PFSK-1 (cell line): ENCODE measurements at regions not wholly inside any gene's neighbourhood (a gene's known extent, or its start where the extent isn't known, plus 50 kb on each side); places are given as distances from the start of the nearest gene placed in this dataset.

Experiments
- FOXP2 ChIP-seq: optimal IDR thresholded peaks from 2 replicates; pipeline ENCODE3; 2011; ENCODE audit warnings: borderline replicate concordance, control low read depth, inconsistent platforms; ENCODE audit not compliant: insufficient read depth; ENCODE audit errors: extremely low read length, extremely low read depth
- POLR2AphosphoS5 ChIP-seq: IDR thresholded peaks from 2 replicates; pipeline ENCODE4 v1.6.1; 2012; ENCODE audit warnings: low read depth, mild to moderate bottlenecking, control low read depth, low read length, moderate library complexity
- REST ChIP-seq, 2 experiments: IDR thresholded peaks; 2 replicates each; pipeline versions ENCODE4 v1.6.1 to v1.8.0; 2011 to 2012; ENCODE audit warnings: low read depth in 2 of 2, low read length in 2 of 2, control low read depth in 1 of 2, inconsistent platforms in 1 of 2, mild to moderate bottlenecking in 1 of 2, moderate library complexity in 1 of 2; ENCODE audit not compliant: insufficient read depth in 1 of 2
- SIN3A ChIP-seq: IDR thresholded peaks from 2 replicates; pipeline ENCODE4 v1.6.1; 2012; ENCODE audit warnings: mild to moderate bottlenecking, low read length, moderate library complexity, borderline replicate concordance; ENCODE audit not compliant: insufficient read depth
- TAF1 ChIP-seq: IDR thresholded peaks from 2 replicates; pipeline ENCODE4 v1.6.1; 2012; ENCODE audit warnings: low read length, control low read depth, borderline replicate concordance; ENCODE audit not compliant: insufficient read depth

- TF ChIP-seq SIN3A, result no peak
- TF ChIP-seq POLR2AphosphoS5, result no peak
- no peak for TF ChIP-seq TAF1
- TF ChIP-seq REST (IDR thresholded peaks at IDR 0.05; ENCODE audit: insufficient read depth in 1 of 2, low read depth in 2 of 2, low read length in 2 of 2), result no peak
- no peak for TF ChIP-seq FOXP2
Measured at GRCh38 chr3:111314898-111315297, 227.1 kb upstream of the CD96 start.

- no peak for TF ChIP-seq REST (IDR thresholded peaks at IDR 0.05; ENCODE audit: insufficient read depth in 1 of 2, low read depth in 2 of 2, low read length in 2 of 2)
- TF ChIP-seq SIN3A, result no peak
- TF ChIP-seq TAF1, result no peak
- no peak for TF ChIP-seq POLR2AphosphoS5
- no peak for TF ChIP-seq FOXP2
Measured at GRCh38 chr3:111315930-111316587, 225.9 kb upstream of the CD96 start.

GRCh38 chr3:111318289-111318688 lies 223.7 kb upstream of the CD96 start:
- no peak for TF ChIP-seq REST (IDR thresholded peaks at IDR 0.05; ENCODE audit: insufficient read depth in 1 of 2, low read depth in 2 of 2, low read length in 2 of 2)
- no peak for TF ChIP-seq POLR2AphosphoS5
- no peak for TF ChIP-seq FOXP2
- no peak for TF ChIP-seq TAF1
- TF ChIP-seq SIN3A, result no peak

- TF ChIP-seq TAF1, result no peak
Measured at GRCh38 chr3:111319598-111319997, 222.4 kb upstream of the CD96 start.

GRCh38 chr3:111321786-111322185 lies 220.2 kb upstream of the CD96 start:
- TF ChIP-seq POLR2AphosphoS5 (no peak), FOXP2 (no peak), REST (IDR thresholded peaks at IDR 0.05; ENCODE audit: insufficient read depth in 1 of 2, low read depth in 2 of 2, low read length in 2 of 2) (0 out of 4 replicates have a peak, but pooled peaks of 1 of the 2 experiments have one; percentile 14), TAF1 (no peak), SIN3A (no peak)
